ENCODE measurements at regions not wholly inside any gene's neighbourhood (a gene's known extent, or its start where the extent isn't known, plus 50 kb on each side); places are given as distances from the start of the nearest gene placed in this dataset.

- DNase-seq (ENCODE audit: low read depth, low spot score), result no peak
These were observed 68.5 kb upstream of the ITGA6 start for GRCh38 chr2:172358691-172359556.

GRCh38 chr2:172361360-172361759 is 66.0 kb upstream of the ITGA6 start:
- DNase-seq (ENCODE audit: low read depth, low spot score), result no peak

DNA sequence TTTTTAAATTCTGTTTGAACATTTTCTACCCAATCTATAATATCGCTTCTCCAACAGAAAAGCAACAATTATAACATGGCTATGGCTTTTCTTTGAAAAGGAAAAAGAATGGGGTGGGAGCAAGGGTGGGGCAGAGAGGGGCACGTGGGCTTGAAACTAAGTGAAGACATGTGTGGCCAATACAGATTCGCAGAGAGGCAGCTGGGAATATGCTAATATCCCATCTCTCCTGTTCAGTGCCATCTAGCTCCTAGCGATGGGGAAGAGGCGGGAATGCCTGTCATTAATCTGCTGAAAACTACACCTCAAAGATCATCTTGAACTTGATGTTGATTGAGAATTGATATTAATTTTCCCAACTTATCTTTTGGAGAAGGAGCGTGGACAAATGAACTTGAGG is 65.5 kb upstream of the ITGA6 start:
- no peak for DNase-seq (ENCODE audit: low read depth, low spot score)

- no peak for DNase-seq (ENCODE audit: low read depth, low spot score)
These were observed 63.1 kb upstream of the ITGA6 start for GRCh38 chr2:172364261-172364660.

DNA sequence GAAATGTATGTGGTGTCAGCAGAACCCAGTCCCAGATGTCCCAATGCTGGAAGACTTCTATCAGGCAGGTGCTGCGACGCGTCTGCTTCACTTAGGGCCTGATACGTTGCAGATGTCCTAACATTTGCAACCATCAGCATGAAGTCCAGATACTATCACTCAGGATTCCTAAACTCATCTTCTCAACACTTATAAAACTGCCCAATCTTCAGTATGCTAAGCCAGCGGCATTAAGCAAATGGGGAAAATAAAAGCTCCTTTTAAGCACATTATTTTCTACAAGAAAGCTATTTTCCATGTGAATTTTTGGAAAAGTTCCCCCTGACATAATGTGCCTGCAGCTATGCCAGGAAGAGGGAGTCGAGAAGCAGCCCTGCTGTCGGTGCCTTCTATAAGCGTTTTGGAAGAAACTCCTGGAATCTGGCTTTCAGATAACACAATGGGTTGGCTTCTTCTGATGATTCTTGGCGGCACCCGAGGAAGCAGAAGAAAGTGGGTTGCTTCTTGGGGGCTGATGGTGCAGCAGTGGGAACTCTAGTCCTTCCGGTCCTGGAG is 60.7 kb upstream of the ITGA6 start:
- DNase-seq (ENCODE audit: low read depth, low spot score), result no peak

DNA sequence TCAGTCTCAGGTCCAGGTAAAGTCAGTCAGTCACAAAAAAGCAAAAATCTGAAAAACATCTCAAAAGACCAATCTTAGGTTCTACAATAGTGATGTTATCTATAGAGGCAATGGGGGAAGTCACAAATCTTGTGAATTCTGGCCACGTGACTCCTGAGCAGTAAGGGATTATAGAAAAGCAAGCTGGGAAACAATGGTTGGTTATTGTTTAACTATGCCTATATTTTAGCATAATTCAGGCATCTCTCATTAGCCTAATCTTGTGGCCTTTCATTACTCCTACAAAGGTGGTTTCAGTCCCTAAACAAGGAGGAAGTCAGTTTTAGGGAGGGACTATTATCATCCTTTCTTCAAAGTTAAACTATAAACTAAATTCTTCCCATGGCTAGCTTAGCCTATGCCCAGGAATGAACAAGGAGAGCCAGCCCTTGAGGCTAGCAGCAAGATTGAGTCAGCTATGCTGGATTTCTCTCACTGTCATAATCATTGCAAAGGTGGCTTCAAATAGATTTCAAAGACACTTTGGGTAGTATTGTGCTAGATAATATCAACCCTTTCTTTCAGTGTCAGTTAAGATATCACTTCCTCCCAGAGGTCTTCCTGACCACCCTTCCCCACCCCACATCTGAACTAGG is 56.4 kb upstream of the ITGA6 start:
- no peak for DNase-seq (ENCODE audit: low read depth, low spot score)

- DNase-seq (ENCODE audit: low read depth, low spot score), result no peak
These were observed 55.0 kb upstream of the ITGA6 start for GRCh38 chr2:172372436-172372835.

GRCh38 chr2:172373076-172373475 is 54.3 kb upstream of the ITGA6 start:
- no peak for DNase-seq (ENCODE audit: low read depth, low spot score)

DNA sequence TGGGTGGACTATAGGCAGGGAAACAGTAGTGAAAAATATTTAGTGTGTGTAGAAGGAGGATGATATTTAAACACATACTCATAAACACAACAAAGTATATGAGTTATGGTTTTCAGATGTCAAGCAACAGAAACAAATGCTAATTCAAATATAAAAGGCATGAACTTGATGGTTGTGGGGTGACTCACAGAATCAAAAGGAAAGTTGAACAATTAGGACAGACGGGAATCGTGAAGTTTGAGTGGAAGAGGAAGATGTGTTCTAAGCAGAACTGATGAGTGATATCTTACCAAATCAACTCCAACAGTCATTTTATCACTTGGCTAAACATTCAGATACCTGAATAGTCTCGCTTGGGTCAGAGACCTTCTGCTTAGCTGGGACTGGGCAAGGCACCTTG is 53.6 kb upstream of the ITGA6 start:
- no peak for DNase-seq (ENCODE audit: low read depth, low spot score)

GRCh38 chr2:172374318-172375240 is 52.8 kb upstream of the ITGA6 start:
- no peak for DNase-seq (ENCODE audit: low read depth, low spot score)

DNA sequence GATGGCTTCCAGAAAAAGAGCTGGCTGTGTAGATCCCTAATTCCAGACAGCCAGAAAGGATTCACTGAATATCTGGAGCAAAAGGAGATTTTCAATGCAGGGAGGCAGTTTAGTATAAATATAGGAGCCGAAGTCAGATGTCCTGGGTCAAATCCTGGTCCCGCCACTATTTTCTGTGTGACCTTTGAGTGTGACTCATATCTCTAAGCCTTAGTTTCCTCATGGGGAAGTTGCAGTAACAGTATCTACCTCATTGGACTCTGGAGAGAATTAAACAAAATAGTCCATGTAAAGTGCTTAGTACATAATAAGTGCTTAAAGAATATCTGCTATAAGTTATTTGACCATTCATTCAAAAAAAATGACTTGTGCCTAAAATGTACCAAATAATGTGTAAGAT is 52.1 kb upstream of the ITGA6 start:
- DNase-seq (ENCODE audit: low read depth, low spot score), result no peak

GRCh38 chr2:172376016-172376415 is 51.4 kb upstream of the ITGA6 start:
- DNase-seq (ENCODE audit: low read depth, low spot score), result no peak

DNA sequence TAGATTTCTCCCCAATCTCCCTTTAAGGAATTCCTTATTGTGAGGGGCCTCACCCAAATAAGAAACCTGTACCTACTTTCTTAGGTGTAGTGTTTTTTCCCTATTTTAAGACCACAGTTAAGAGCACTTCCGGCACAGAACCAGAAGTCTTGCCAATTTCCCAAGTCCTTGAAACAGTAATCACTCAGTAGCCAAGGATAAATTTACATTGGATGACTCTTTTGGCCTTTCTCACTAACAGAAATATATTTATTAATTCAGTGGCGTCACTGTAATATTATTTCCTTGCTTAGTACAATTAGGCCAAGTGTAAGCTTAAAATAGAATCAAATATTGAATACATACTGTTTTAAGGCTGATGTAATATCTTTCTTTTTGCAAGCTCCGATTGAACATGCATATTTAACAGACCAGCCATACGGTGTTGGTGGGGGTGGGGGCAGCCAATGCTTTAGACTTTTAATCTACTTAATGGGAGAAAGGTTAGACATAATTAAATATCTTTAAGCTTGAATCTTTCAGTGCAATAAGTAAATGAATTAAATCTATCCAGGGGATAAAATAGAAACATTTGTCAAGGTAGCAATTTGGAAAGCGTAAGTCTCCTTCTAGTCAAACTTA is 50.8 kb upstream of the ITGA6 start:
- no peak for DNase-seq (ENCODE audit: low read depth, low spot score)

- DNase-seq (ENCODE audit: low read depth, low spot score), result no peak
These were observed 50.0 kb upstream of the ITGA6 start for GRCh38 chr2:172377408-172377807.
